ENCODE measurements at regions not wholly inside any gene's neighbourhood (a gene's known extent, or its start where the extent isn't known, plus 50 kb on each side); places are given as distances from the start of the nearest gene placed in this dataset.

GRCh38 chr6:12474167-12475140 is 184.3 kb downstream of the EDN1 start:
- no peak for TF ChIP-seq CTCF (IDR thresholded peaks at IDR 0.05; ENCODE audit: low read depth, low read length)
- TF ChIP-seq EZH2phosphoT487 (IDR thresholded peaks at IDR 0.05; ENCODE audit: low read depth), result no peak
